ENCODE measurements at regions not wholly inside any gene's neighbourhood (a gene's known extent, or its start where the extent isn't known, plus 50 kb on each side); places are given as distances from the start of the nearest gene placed in this dataset.

- TF ChIP-seq, protein P1, sequence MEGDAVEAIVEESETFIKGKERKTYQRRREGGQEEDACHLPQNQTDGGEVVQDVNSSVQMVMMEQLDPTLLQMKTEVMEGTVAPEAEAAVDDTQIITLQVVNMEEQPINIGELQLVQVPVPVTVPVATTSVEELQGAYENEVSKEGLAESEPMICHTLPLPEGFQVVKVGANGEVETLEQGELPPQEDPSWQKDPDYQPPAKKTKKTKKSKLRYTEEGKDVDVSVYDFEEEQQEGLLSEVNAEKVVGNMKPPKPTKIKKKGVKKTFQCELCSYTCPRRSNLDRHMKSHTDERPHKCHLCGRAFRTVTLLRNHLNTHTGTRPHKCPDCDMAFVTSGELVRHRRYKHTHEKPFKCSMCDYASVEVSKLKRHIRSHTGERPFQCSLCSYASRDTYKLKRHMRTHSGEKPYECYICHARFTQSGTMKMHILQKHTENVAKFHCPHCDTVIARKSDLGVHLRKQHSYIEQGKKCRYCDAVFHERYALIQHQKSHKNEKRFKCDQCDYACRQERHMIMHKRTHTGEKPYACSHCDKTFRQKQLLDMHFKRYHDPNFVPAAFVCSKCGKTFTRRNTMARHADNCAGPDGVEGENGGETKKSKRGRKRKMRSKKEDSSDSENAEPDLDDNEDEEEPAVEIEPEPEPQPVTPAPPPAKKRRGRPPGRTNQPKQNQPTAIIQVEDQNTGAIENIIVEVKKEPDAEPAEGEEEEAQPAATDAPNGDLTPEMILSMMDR (IDR thresholded peaks at IDR 0.05), result no peak
- TF ChIP-seq EP300 (IDR thresholded peaks at IDR 0.05), result no peak
Measured at GRCh38 chr1:30188999-30189398, 534.4 kb downstream of the MATN1 start.
